ENCODE measurements at regions not wholly inside any gene's neighbourhood (a gene's known extent, or its start where the extent isn't known, plus 50 kb on each side); places are given as distances from the start of the nearest gene placed in this dataset.

- TF ChIP-seq CTCF (IDR thresholded peaks at IDR 0.05) (no peak), POLR2A (IDR thresholded peaks at IDR 0.05) (no peak)
These were observed 320.9 kb upstream of the MC4R start for GRCh38 chr18:60693426-60693825.
